Caco-2 (cell line): ENCODE measurements at regions not wholly inside any gene's neighbourhood (a gene's known extent, or its start where the extent isn't known, plus 50 kb on each side); places are given as distances from the start of the nearest gene placed in this dataset.

Source experiments
- BruUV-seq: library from RNA; stranded (reverse); fragments of 400-500 nt; replicated peaks from 2 replicates; lab custom pipeline; 2021; lab: Mats Ljungman, UMichigan
- CTCF ChIA-PET: fragments of 300-600 bp; sonication (Branson Sonifier 250); formaldehyde crosslinking; loops from one replicate; lab custom pipeline; 2022; ENCODE audit warnings: antibody characterized with exemption; lab: Charles Lee
- POLR2A ChIA-PET: fragments of 300-600 bp; sonication (Branson Sonifier 250); formaldehyde crosslinking; loops from one replicate; lab custom pipeline; 2022; ENCODE audit warnings: antibody characterized with exemption; lab: Charles Lee
- DNase-seq, 2 experiments: peaks; one replicate each; pipeline versions ENCODE4 v3.0.0 to v3.0.0-alpha.2; 2020 to 2022
- H3K27me3 ChIP-seq: replicated peaks from 2 replicates; pipeline ENCODE4 v1.6.0; 2011; ENCODE audit warnings: low read length; ENCODE audit not compliant: control insufficient read depth, insufficient read depth
- H3K36me3 ChIP-seq: 2 replicates; pipeline ENCODE4 v1.5.1; 2011; ENCODE audit warnings: low read length; ENCODE audit not compliant: control insufficient read depth, insufficient read depth
- H3K4me1 ChIP-seq: fragments of 250-450 bp; sonication (Bioruptor Pico); 2 replicates; pipeline ENCODE4 v1.5.1; 2020; ENCODE audit warnings: mild to moderate bottlenecking
- H3K4me3 ChIP-seq: 2 replicates; pipeline ENCODE4 v1.5.1; 2011; ENCODE audit warnings: low read depth, mild to moderate bottlenecking, control low read depth, low read length
- H3K9me3 ChIP-seq: fragments of 250-450 bp; sonication (Bioruptor Pico); 2 replicates; pipeline ENCODE4 v1.5.1; 2020; ENCODE audit warnings: mild to moderate bottlenecking, moderate library complexity
- H3K27ac Mint-ChIP-seq: one replicate; pipeline ENCODE4 v1.8.0; 2022; ENCODE audit warnings: mixed read lengths; ENCODE audit not compliant: unreplicated experiment
- H3K27me3 Mint-ChIP-seq: one replicate; pipeline ENCODE4 v1.8.0; 2022; ENCODE audit warnings: mixed read lengths; ENCODE audit not compliant: insufficient read depth, unreplicated experiment
- H3K36me3 Mint-ChIP-seq: one replicate; pipeline ENCODE4 v1.8.0; 2022; ENCODE audit warnings: mild to moderate bottlenecking, mixed read lengths; ENCODE audit not compliant: insufficient read depth, unreplicated experiment
- H3K4me1 Mint-ChIP-seq: one replicate; pipeline ENCODE4 v1.8.0; 2022; ENCODE audit warnings: low read depth, mixed read lengths; ENCODE audit not compliant: unreplicated experiment
- H3K4me3 Mint-ChIP-seq: one replicate; pipeline ENCODE4 v1.8.0; 2022; ENCODE audit warnings: mild to moderate bottlenecking, moderate library complexity, mixed read lengths; ENCODE audit not compliant: unreplicated experiment
- H3K9me3 Mint-ChIP-seq: one replicate; pipeline ENCODE4 v1.8.0; 2022; ENCODE audit warnings: mixed read lengths; ENCODE audit not compliant: unreplicated experiment
- intact Hi-C: fragments of 100-400 bp; cut with micrococcal nuclease; formaldehyde crosslinking; loops from one replicate; pipeline ENCODE4 v1.10.0; 2022; ENCODE audit not compliant: unreplicated experiment
- TF ChIP-seq, protein P1 (sequence below), 2 experiments: fragments of 200-600 bp in 1 of 2; IDR thresholded peaks; 1 replicate in 1 of 2; 2 replicates in 1 of 2; pipeline versions ENCODE4 v1.5.1 to v1.8.0; 2011 to 2022; ENCODE audit warnings: antibody characterized with exemption in 1 of 2, control low read depth in 1 of 2, inconsistent platforms in 1 of 2, low read depth in 1 of 2, low read length in 1 of 2, mild to moderate bottlenecking in 1 of 2, moderate library complexity in 1 of 2; ENCODE audit not compliant: insufficient read depth in 1 of 2, severe bottlenecking in 1 of 2, unreplicated experiment in 1 of 2

DNA sequence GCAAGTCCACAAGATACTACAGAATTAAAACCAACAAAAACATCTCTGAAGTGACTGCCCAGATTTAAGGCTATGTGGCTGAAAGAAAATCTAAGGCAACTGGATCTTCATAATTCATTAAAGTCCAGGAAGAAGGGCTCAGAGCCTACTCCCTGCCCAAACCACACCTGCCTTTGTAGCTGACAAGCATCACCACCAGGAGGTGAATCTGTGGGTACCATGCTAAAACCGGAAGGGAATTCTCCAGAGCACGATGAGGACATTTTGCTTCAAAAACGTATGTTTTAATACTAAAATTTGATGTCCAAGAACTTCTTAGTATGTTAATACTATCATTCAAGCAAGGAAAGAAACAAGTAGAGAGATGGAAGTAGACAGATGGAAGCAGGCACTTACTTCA lies 495.9 kb upstream of the NECTIN3 start:
- no peak overlapping the region for H3K4me3 ChIP-seq
- CTCF ChIA-PET = no interaction called here
- peaks cover 22% of the 10 kb centered on the region for H3K9me3 Mint-ChIP-seq

DNA sequence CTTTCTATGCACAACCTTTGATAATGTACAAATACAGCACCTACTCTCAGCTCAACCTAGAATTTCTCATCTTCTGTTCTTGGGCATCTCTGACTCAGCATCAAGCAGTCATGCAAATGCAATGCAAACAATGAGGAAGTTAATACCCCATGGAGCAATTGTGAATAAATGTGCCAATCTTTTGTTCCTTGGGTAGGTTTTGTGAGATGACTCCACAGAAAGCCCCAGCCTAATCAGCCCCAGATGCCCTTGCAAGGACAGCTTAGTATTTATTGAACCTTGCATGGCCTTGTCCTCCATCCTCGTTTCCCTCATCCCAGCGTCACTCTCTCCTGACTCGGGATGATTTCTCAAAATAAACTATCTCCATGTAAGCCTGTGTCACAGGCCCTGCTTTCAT lies 494.7 kb upstream of the NECTIN3 start:
- Mint-ChIP-seq H3K4me1 (no peaks in the 10 kb centered on the region), H3K27ac (no peak overlapping the region), H3K36me3 (no peaks in the 10 kb centered on the region), H3K9me3 (peaks cover 22% of the 10 kb centered on the region), H3K4me3 (no peak overlapping the region), H3K27me3 (no peaks in the 10 kb centered on the region)
- Histone ChIP-seq H3K4me1 (peaks cover 2% of the 10 kb centered on the region), H3K27me3 (no peaks in the 10 kb centered on the region), H3K36me3 (no peaks in the 10 kb centered on the region), H3K4me3 (no peak overlapping the region), H3K9me3 (peaks cover 5% of the 10 kb centered on the region)
- no peak for DNase-seq
- ChIA-PET CTCF (interaction anchor here (1.4 kb wide), 1 partner anchor 9 kb away, joined by 3 read pairs; no protein-coding TSS in a partner anchor), POLR2A (interaction anchor here (0.6 kb wide), 1 partner anchor 150 kb away, joined by 9 read pairs; no protein-coding TSS in a partner anchor)
- intact Hi-C loops = no loop called here
- BruUV-seq = no TSS peak
- TF ChIP-seq, protein P1, sequence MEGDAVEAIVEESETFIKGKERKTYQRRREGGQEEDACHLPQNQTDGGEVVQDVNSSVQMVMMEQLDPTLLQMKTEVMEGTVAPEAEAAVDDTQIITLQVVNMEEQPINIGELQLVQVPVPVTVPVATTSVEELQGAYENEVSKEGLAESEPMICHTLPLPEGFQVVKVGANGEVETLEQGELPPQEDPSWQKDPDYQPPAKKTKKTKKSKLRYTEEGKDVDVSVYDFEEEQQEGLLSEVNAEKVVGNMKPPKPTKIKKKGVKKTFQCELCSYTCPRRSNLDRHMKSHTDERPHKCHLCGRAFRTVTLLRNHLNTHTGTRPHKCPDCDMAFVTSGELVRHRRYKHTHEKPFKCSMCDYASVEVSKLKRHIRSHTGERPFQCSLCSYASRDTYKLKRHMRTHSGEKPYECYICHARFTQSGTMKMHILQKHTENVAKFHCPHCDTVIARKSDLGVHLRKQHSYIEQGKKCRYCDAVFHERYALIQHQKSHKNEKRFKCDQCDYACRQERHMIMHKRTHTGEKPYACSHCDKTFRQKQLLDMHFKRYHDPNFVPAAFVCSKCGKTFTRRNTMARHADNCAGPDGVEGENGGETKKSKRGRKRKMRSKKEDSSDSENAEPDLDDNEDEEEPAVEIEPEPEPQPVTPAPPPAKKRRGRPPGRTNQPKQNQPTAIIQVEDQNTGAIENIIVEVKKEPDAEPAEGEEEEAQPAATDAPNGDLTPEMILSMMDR (IDR thresholded peaks at IDR 0.05; ENCODE audit: insufficient read depth in 1 of 2, low read depth in 1 of 2, low read length in 1 of 2, severe bottlenecking in 1 of 2, unreplicated experiment in 1 of 2) = no peak

More for the DNA sequence above, 495.9 kb upstream of the NECTIN3 start:
- Histone ChIP-seq H3K36me3 (no peaks in the 10 kb centered on the region), H3K27me3 (no peaks in the 10 kb centered on the region), H3K9me3 (no peaks in the 10 kb centered on the region), H3K4me1 (no peaks in the 10 kb centered on the region)
- Mint-ChIP-seq H3K4me1 (no peaks in the 10 kb centered on the region), H3K27me3 (no peaks in the 10 kb centered on the region), H3K4me3 (no peak overlapping the region), H3K36me3 (no peaks in the 10 kb centered on the region), H3K27ac (no peak overlapping the region)
- POLR2A ChIA-PET = no interaction called here
- BruUV-seq = no TSS peak
- intact Hi-C loops = no loop called here
- TF ChIP-seq, protein P1 (IDR thresholded peaks at IDR 0.05; ENCODE audit: insufficient read depth in 1 of 2, low read depth in 1 of 2, low read length in 1 of 2, severe bottlenecking in 1 of 2, unreplicated experiment in 1 of 2) = no peak
- DNase-seq = no peak

DNA sequence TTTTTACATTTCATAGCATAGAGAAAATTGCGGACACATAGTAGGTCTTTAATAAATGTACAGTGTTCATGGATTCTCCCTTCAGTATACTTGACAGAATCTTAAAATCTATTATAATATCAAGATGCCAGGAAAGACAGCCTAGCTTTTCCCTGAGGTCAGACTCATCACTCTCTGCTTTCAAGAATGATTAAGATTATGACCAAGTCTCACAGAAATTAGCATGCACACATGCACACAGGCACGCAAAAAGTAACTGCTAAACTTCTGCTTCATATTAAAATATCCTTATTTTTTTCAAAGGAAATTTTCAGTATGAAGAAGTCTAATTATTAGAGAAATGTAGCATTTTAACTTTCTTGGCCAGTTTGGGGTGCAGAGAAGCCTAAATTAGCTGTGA lies 493.8 kb upstream of the NECTIN3 start:
- POLR2A ChIA-PET = no interaction called here
- Mint-ChIP-seq H3K4me1 (peaks cover 6% of the 10 kb centered on the region), H3K27ac (no peak overlapping the region), H3K4me3 (no peak overlapping the region), H3K36me3 (peaks cover 9% of the 10 kb centered on the region), H3K9me3 (peaks cover 22% of the 10 kb centered on the region), H3K27me3 (no peaks in the 10 kb centered on the region)
- DNase-seq = no peak
- Histone ChIP-seq H3K4me3 (no peak overlapping the region), H3K4me1 (peaks cover 11% of the 10 kb centered on the region), H3K27me3 (no peaks in the 10 kb centered on the region), H3K36me3 (no peaks in the 10 kb centered on the region; the same call in 1 of the 2 replicates), H3K9me3 (peaks cover 5% of the 10 kb centered on the region)
- no TSS peak for BruUV-seq
- TF ChIP-seq, protein P1 (IDR thresholded peaks at IDR 0.05; ENCODE audit: insufficient read depth in 1 of 2, low read depth in 1 of 2, low read length in 1 of 2, severe bottlenecking in 1 of 2, unreplicated experiment in 1 of 2) = no peak
- CTCF ChIA-PET = no interaction called here
- intact Hi-C loops = no loop called here
